ENCODE measurements at regions not wholly inside any gene's neighbourhood (a gene's known extent, or its start where the extent isn't known, plus 50 kb on each side); places are given as distances from the start of the nearest gene placed in this dataset.

- no peak for TF ChIP-seq JUN (IDR thresholded peaks at IDR 0.05)
- TF ChIP-seq TP53 (CRISPR knock-in tag; IDR thresholded peaks at IDR 0.05) = no peak
- no peak for TF ChIP-seq CTCF (IDR thresholded peaks at IDR 0.05)
- no peak for TF ChIP-seq NR3C1 (IDR thresholded peaks at IDR 0.05)
- TF ChIP-seq, protein P1, sequence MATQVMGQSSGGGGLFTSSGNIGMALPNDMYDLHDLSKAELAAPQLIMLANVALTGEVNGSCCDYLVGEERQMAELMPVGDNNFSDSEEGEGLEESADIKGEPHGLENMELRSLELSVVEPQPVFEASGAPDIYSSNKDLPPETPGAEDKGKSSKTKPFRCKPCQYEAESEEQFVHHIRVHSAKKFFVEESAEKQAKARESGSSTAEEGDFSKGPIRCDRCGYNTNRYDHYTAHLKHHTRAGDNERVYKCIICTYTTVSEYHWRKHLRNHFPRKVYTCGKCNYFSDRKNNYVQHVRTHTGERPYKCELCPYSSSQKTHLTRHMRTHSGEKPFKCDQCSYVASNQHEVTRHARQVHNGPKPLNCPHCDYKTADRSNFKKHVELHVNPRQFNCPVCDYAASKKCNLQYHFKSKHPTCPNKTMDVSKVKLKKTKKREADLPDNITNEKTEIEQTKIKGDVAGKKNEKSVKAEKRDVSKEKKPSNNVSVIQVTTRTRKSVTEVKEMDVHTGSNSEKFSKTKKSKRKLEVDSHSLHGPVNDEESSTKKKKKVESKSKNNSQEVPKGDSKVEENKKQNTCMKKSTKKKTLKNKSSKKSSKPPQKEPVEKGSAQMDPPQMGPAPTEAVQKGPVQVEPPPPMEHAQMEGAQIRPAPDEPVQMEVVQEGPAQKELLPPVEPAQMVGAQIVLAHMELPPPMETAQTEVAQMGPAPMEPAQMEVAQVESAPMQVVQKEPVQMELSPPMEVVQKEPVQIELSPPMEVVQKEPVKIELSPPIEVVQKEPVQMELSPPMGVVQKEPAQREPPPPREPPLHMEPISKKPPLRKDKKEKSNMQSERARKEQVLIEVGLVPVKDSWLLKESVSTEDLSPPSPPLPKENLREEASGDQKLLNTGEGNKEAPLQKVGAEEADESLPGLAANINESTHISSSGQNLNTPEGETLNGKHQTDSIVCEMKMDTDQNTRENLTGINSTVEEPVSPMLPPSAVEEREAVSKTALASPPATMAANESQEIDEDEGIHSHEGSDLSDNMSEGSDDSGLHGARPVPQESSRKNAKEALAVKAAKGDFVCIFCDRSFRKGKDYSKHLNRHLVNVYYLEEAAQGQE (IDR thresholded peaks at IDR 0.05) = no peak
- no peak for TF ChIP-seq POLR2A (IDR thresholded peaks at IDR 0.05; ENCODE audit: low read length)
- no peak for TF ChIP-seq BHLHE40 (IDR thresholded peaks at IDR 0.05; ENCODE audit: low read depth, low read length)
- TF ChIP-seq CHD4 (IDR thresholded peaks at IDR 0.05; ENCODE audit: borderline replicate concordance) = no peak
- no peak for TF ChIP-seq HDAC2 (IDR thresholded peaks at IDR 0.05)
- TF ChIP-seq, protein P2, sequence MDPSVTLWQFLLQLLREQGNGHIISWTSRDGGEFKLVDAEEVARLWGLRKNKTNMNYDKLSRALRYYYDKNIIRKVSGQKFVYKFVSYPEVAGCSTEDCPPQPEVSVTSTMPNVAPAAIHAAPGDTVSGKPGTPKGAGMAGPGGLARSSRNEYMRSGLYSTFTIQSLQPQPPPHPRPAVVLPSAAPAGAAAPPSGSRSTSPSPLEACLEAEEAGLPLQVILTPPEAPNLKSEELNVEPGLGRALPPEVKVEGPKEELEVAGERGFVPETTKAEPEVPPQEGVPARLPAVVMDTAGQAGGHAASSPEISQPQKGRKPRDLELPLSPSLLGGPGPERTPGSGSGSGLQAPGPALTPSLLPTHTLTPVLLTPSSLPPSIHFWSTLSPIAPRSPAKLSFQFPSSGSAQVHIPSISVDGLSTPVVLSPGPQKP (IDR thresholded peaks at IDR 0.05; ENCODE audit: low read depth, low read length) = no peak
Observed at GRCh38 chr1:29626726-29627125, 390.4 kb downstream of the PTPRU start.
